ENCODE measurements at regions not wholly inside any gene's neighbourhood (a gene's known extent, or its start where the extent isn't known, plus 50 kb on each side); places are given as distances from the start of the nearest gene placed in this dataset.

GRCh38 chr17:72350073-72350472 lies 229.3 kb downstream of the SOX9 start:
- TF ChIP-seq POLR2AphosphoS5 (IDR thresholded peaks at IDR 0.05; ENCODE audit: low read depth) (no peak), EZH2 (IDR thresholded peaks at IDR 0.05; ENCODE audit: low read depth, unreplicated experiment) (no peak), CTCF (conservative IDR thresholded peaks at IDR 0.05; ENCODE audit: low read depth in 2 of 2) (no peak), STAT1 (IDR thresholded peaks at IDR 0.05; ENCODE audit: unreplicated experiment) (no peak), NANOG (IDR thresholded peaks at IDR 0.05; ENCODE audit: borderline replicate concordance) (no peak), CREB1 (CRISPR knock-in tag; IDR thresholded peaks at IDR 0.05; ENCODE audit: low read depth) (no peak), ZNF331 (CRISPR knock-in tag; IDR thresholded peaks at IDR 0.05; ENCODE audit: low read depth) (no peak)

Measured in GM23338 (cell line).